NCI-H226 (cell line): ENCODE measurements at regions not wholly inside any gene's neighbourhood (a gene's known extent, or its start where the extent isn't known, plus 50 kb on each side); places are given as distances from the start of the nearest gene placed in this dataset.
"Not testable (repeated sequence)": the region's sequence is repeated elsewhere in the genome, so short reads cannot be mapped to it uniquely, and the experiment has no call there.

Experiments used
- DNase-seq: peaks from one replicate; pipeline ENCODE4 v3.0.0-alpha.2; 2015

DNA sequence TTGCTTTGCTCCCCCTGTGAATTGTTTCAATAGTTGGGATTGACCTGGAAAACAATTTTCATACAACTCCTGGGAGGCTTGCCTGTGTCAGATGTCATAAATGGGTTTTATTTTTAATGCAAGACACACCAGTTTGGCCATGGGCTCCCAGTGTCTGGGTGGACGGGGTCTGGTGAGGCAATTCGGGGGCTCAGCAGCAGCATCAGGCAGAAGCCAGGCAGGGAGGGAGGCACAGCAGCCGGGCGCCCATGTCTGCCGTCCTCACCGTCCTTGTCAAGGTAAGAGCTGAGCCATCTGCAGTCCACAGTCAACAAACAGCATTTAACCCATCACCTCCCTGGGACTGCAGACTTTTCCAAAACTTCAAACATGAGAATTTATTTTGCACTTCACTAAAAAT, 150.6 kb downstream of the NPIPB11 start:
- not testable (repeated sequence) for DNase-seq

- DNase-seq: not testable (repeated sequence)
Measured at GRCh38 chr16:29255496-29255796, 151.1 kb downstream of the NPIPB11 start.

GRCh38 chr16:29254676-29255495, 151.6 kb downstream of the NPIPB11 start:
- DNase-seq: no peak

DNA sequence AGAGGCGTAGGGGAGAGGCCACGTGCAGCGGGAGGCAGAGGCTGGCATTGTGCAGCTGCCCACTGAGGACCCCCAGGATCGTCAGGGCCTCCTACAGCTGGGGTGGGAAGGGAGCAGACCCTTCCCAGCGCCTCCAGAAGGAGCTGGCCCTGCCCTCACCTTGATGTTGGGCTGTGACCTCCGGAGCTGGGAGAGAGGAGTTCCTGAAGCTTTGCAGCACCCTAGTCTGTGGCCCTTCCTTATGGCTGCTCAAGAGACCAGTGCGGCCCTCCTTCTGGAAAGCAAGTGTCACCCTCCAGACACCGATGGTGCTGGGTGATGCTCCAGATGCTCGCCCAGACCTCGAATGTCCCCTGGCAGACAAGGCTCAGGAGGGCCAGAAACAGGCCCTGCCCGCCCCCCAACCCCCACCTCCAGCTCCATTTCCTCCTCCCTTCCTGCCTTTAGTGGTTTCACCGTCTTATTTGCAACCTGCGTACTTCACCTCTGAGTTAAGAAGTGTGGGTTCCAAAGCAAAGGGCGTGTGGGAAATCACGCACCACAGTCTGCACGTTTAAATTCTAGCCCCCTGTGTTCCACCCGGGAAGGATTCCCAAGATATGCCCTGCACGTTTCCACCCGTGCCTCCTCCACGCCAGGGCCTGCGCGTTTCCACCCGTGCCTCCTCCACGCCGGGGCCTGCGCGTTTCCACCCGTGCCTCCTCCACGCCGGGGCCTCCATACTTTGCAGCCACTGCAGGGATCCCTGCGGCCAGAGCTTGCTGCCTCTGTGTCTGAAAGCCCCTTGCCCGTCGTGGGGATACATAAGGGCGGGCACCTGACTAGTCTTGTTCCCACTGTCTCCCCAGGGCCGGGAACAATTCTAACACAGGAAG, 152.6 kb downstream of the NPIPB11 start:
- not testable (repeated sequence) for DNase-seq

- DNase-seq: not testable (repeated sequence)
Measured at GRCh38 chr16:29253066-29253590, 153.4 kb downstream of the NPIPB11 start.

DNA sequence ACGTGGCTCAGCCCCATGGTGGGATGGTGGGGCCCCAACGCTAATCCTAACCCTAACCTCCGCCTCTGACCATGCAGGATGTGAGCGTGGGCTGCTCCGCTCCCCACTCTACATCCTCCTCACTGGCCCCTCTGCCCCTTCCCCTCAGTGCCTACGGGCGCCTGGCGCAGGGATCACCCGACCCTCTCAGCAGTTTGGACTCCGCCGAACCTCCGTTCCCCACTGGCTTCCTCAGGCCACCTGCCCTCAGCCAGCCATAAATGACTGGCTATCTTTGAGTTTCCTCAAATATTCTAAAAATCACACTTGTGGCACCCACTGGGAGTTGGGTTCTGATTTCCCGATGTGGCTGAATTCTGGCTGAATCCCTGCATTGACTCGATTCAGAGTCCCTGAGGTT, 154.2 kb downstream of the NPIPB11 start:
- DNase-seq: not testable (repeated sequence)

GRCh38 chr16:29251571-29252011, 154.9 kb downstream of the NPIPB11 start:
- not testable (repeated sequence) for DNase-seq

DNA sequence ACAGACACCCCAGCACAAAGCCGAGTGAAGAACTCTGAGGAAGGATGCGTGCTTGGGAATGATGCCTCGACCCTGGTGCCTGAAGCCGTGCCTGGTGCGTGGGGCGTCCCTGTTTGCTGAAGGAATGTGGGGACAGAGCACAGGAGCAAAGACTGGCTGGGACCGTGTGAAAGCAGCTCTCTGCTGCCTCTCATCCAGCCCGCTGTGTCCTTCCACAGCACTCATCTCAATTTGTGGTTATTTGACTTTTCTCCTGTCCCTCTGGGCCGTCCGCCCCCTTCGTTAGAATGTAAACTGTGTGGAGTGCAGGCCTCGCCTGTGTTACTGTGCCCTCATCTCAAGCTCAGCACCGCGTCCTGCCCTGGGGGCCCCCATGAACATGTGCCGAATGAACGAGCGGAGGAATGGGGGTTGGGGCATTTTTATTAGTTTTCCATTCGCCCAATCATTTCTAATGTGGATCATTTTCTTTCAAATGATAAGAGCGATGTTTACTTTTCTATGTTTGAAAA, 155.5 kb downstream of the NPIPB11 start:
- DNase-seq: not testable (repeated sequence)

DNA sequence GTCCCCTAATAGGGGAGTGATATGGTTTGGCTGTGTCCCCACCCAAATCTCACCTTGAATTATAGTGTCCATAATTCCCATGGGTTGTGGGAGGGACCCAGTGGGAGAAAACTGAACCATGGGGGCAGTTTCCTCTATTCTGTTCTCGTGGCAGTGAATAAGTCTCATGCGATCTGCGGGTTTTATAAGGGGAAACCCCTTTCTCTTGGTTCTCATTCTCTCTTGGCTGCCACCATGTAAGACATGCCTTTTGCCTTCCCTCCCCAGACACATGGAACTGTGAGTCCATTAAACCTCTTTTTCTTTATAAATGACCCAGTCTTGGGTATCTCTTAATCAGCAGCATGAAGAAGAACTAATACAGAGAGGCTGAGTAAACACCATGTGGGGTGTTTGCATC, 156.0 kb downstream of the NPIPB11 start:
- DNase-seq: not testable (repeated sequence)

DNA sequence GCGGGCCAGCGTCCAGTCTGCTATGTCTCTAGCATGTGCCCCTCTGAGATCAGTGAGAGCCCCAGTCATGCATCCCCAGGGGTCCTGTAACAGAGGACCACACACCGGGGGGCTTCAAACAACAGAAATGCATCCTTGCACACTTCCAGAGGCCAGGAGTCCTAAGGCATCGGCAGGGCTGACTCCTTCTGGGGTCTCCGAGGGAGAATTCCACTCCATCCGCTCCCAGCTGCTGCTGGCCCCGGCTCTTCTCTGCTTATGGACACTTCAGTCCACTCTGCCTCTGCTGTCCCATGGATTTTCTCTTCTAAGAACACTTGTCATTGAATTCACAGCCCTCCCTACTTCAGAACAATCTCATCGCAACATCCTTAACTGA, 157.6 kb downstream of the NPIPB11 start:
- not testable (repeated sequence) for DNase-seq

GRCh38 chr16:29248306-29248939, 158.1 kb downstream of the NPIPB11 start:
- DNase-seq: not testable (repeated sequence)

DNA sequence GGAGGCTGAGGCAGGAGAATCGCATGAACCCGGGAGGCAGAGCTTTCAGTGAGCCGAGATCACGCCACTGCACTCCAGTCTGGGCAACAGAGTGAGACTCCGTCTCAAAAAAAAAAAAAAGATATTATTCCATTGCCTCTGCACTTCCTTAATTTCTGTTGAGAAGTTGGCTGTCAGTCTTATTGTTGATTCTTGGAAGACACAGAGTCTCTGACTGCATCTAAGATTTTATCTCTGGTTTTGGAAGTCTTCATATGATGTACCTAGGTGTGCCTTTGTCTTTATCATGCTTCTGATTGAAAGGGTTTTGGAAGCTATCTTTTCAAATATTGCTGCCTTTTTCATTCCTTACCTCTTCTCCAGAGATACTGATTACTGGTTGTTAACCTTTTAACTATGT, 160.4 kb downstream of the NPIPB11 start:
- DNase-seq: not testable (repeated sequence)

- no peak for DNase-seq
Measured at GRCh38 chr16:29237971-29238370, 168.5 kb downstream of the NPIPB11 start.

- not testable (repeated sequence) for DNase-seq
Measured at GRCh38 chr16:29237495-29237894, 169.0 kb downstream of the NPIPB11 start.

- not testable (repeated sequence) for DNase-seq
Measured at GRCh38 chr16:29237023-29237422, 169.5 kb downstream of the NPIPB11 start.

DNA sequence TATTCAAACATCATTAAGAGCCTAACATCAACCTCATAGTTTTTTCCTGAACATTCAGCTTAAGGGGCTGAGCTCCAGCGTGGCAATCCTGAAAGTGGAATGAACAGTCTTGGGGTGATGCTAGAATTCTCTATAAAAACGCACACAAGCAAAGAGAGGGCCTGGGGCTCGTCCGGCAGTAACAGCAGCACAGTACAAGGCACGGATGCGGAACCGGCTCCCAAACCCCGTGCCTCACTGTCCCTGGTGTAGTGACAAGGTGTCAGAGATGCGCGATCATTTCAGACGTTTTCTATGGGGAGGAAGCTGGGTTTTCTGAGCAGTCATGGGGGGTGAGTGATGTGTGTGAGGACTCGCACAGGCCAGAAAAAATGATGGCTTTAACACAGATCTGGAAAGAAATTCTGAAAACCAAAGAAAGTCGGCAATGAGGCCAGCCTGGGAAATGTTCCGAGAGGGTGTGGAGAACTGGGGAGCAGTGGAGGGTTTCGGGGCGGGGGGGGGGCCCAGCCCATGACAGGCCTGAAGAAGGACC, 170.6 kb downstream of the NPIPB11 start:
- DNase-seq: not testable (repeated sequence)

- not testable (repeated sequence) for DNase-seq
Measured at GRCh38 chr16:29234536-29235275, 171.8 kb downstream of the NPIPB11 start.

GRCh38 chr16:29233705-29234404, 172.7 kb downstream of the NPIPB11 start:
- not testable (repeated sequence) for DNase-seq

GRCh38 chr16:29232811-29233704, 173.5 kb downstream of the NPIPB11 start:
- no peak for DNase-seq

DNA sequence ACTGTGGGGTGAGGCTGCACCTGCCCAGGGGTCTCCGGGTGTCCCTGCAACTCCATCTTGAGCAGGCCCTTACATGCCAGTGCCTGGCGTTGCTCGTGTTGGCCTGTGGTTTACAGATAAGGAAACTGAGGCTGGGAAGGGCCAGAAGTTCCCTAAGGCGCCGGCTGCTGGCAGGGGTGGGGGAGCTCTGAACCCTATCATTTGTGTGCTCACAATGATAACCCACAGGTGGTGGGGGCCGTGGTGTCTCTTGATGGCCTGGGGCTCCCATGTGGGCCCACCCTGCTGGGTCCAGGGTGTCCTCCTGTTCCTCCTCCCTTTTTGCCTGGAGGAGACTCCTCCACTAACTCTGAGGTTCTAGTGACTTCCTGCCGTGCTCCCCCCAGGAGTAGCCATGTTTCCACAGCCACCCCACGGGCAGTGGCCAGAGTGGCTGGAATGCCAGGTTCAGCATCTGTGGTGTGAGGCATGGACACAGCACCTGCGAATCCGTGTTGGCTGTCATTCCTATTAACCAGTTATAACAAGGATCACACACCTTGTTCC, 174.3 kb downstream of the NPIPB11 start:
- not testable (repeated sequence) for DNase-seq
